SK-N-SH (cell line): ENCODE measurements at regions not wholly inside any gene's neighbourhood (a gene's known extent, or its start where the extent isn't known, plus 50 kb on each side); places are given as distances from the start of the nearest gene placed in this dataset.

Source experiments
- EP300 ChIP-seq, 2 experiments: IDR thresholded peaks; 2 replicates each; pipeline versions ENCODE4 v1.4.0 to v1.6.1; 2012; ENCODE audit warnings: borderline replicate concordance in 1 of 2, low read depth in 1 of 2, low read length in 1 of 2
- FOXJ3 ChIP-seq: sonication (generic); formaldehyde crosslinking; IDR thresholded peaks from 2 replicates; pipeline ENCODE4 v1.5.1; 2020; ENCODE audit warnings: mild to moderate bottlenecking, missing genetic modification reagents
- TF ChIP-seq, protein P1 (sequence below): IDR thresholded peaks from 2 replicates; pipeline ENCODE4 v1.6.1; 2012; ENCODE audit warnings: mild to moderate bottlenecking, low read depth, low read length, moderate library complexity
- TF ChIP-seq, protein P2 (sequence below): fragments of 200-600 bp; sonication (generic); IDR thresholded peaks from 2 replicates; pipeline ENCODE4 v1.6.1; 2017; ENCODE audit warnings: antibody characterized with exemption, mild to moderate bottlenecking, moderate library complexity

DNA sequence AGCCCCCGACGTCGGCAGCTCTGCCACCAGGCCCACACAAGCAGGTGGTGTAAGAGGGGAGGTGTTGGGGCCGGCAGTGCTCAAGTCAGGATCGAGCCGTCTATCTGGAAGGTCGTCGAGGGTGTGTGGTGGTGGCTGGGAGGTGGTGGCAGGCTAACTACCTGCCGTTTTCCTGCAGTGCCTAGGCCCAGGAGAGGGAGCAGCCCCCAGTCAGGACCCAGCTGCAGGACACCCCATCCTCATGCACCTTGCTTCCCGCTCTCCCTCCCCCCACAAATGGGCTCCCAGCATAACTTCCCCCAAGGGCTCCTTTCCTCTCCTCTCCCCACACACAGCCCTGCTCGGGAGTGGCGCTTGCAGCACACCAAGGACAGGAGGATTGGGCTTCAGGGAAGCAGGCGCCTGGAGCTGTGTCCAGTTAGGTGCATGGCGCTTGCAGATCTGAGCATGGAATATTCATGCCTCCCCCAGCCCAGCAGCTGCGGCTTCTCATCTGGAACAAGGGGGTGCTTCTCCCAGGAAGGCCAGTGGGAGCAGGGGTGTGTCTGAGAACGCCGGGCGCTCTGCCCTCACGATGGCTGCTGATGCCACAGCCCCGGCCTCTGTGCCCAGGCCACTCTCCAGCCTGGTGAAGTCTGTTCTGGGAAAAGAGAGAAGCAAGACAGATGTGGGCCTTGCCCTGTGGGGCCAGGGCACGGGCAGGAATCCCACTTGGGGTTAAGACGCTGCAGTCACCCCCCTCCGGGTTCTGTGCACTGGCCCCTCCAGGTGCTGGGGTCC lies 127.7 kb downstream of the IGLL1 start:
- TF ChIP-seq EP300 (IDR thresholded peaks at IDR 0.05; ENCODE audit: borderline replicate concordance in 1 of 2, low read depth in 1 of 2, low read length in 1 of 2) (no peak), FOXJ3 (no peak)
- TF ChIP-seq, protein P1, sequence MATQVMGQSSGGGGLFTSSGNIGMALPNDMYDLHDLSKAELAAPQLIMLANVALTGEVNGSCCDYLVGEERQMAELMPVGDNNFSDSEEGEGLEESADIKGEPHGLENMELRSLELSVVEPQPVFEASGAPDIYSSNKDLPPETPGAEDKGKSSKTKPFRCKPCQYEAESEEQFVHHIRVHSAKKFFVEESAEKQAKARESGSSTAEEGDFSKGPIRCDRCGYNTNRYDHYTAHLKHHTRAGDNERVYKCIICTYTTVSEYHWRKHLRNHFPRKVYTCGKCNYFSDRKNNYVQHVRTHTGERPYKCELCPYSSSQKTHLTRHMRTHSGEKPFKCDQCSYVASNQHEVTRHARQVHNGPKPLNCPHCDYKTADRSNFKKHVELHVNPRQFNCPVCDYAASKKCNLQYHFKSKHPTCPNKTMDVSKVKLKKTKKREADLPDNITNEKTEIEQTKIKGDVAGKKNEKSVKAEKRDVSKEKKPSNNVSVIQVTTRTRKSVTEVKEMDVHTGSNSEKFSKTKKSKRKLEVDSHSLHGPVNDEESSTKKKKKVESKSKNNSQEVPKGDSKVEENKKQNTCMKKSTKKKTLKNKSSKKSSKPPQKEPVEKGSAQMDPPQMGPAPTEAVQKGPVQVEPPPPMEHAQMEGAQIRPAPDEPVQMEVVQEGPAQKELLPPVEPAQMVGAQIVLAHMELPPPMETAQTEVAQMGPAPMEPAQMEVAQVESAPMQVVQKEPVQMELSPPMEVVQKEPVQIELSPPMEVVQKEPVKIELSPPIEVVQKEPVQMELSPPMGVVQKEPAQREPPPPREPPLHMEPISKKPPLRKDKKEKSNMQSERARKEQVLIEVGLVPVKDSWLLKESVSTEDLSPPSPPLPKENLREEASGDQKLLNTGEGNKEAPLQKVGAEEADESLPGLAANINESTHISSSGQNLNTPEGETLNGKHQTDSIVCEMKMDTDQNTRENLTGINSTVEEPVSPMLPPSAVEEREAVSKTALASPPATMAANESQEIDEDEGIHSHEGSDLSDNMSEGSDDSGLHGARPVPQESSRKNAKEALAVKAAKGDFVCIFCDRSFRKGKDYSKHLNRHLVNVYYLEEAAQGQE = no peak
- TF ChIP-seq, protein P2, sequence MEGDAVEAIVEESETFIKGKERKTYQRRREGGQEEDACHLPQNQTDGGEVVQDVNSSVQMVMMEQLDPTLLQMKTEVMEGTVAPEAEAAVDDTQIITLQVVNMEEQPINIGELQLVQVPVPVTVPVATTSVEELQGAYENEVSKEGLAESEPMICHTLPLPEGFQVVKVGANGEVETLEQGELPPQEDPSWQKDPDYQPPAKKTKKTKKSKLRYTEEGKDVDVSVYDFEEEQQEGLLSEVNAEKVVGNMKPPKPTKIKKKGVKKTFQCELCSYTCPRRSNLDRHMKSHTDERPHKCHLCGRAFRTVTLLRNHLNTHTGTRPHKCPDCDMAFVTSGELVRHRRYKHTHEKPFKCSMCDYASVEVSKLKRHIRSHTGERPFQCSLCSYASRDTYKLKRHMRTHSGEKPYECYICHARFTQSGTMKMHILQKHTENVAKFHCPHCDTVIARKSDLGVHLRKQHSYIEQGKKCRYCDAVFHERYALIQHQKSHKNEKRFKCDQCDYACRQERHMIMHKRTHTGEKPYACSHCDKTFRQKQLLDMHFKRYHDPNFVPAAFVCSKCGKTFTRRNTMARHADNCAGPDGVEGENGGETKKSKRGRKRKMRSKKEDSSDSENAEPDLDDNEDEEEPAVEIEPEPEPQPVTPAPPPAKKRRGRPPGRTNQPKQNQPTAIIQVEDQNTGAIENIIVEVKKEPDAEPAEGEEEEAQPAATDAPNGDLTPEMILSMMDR = no peak
